GM18502 (cell line): ENCODE measurements at regions not wholly inside any gene's neighbourhood (a gene's known extent, or its start where the extent isn't known, plus 50 kb on each side); places are given as distances from the start of the nearest gene placed in this dataset.

Source experiments
- ATAC-seq: cut with Tn5 transposase; IDR thresholded peaks from one replicate; pipeline ENCODE4 v1.9.1; 2021; ENCODE audit warnings: mild to moderate bottlenecking; ENCODE audit not compliant: unreplicated experiment, poor library complexity

GRCh38 chr10:131695496-131696165, 205.2 kb upstream of the PPP2R2D start:
- no peak for ATAC-seq

- no peak for ATAC-seq
Measured at GRCh38 chr10:131697476-131698128, 203.2 kb upstream of the PPP2R2D start.

- ATAC-seq, result no peak
Measured at GRCh38 chr10:131698232-131698631, 202.6 kb upstream of the PPP2R2D start.

GRCh38 chr10:131698986-131699385, 201.8 kb upstream of the PPP2R2D start:
- no peak for ATAC-seq

GRCh38 chr10:131700032-131700431, 200.8 kb upstream of the PPP2R2D start:
- no peak for ATAC-seq

GRCh38 chr10:131700506-131700905, 200.3 kb upstream of the PPP2R2D start:
- ATAC-seq, result no peak

- ATAC-seq, result no peak
Measured at GRCh38 chr10:131701131-131701947, 199.5 kb upstream of the PPP2R2D start.

- ATAC-seq, result no peak
Measured at GRCh38 chr10:131702531-131703356, 198.1 kb upstream of the PPP2R2D start.

- ATAC-seq, result no peak
Measured at GRCh38 chr10:131703541-131703940, 197.3 kb upstream of the PPP2R2D start.

- ATAC-seq, result no peak
Measured at GRCh38 chr10:131703941-131704340, 196.9 kb upstream of the PPP2R2D start.

GRCh38 chr10:131706476-131706875, 194.3 kb upstream of the PPP2R2D start:
- ATAC-seq, result no peak

- ATAC-seq, result no peak
Measured at GRCh38 chr10:131706952-131707351, 193.9 kb upstream of the PPP2R2D start.

GRCh38 chr10:131708225-131708880, 192.5 kb upstream of the PPP2R2D start:
- no peak for ATAC-seq

- no peak for ATAC-seq
Measured at GRCh38 chr10:131710142-131710861, 190.5 kb upstream of the PPP2R2D start.

GRCh38 chr10:131722121-131722520, 178.7 kb upstream of the PPP2R2D start:
- no peak for ATAC-seq

GRCh38 chr10:131722525-131723264, 178.1 kb upstream of the PPP2R2D start:
- ATAC-seq, result no peak

GRCh38 chr10:131723297-131724168, 177.3 kb upstream of the PPP2R2D start:
- no peak for ATAC-seq

- ATAC-seq, result no peak
Measured at GRCh38 chr10:131724169-131724545, 176.7 kb upstream of the PPP2R2D start.
